ENCODE measurements at regions not wholly inside any gene's neighbourhood (a gene's known extent, or its start where the extent isn't known, plus 50 kb on each side); places are given as distances from the start of the nearest gene placed in this dataset.
"Not testable (repeated sequence)": the region's sequence is repeated elsewhere in the genome, so short reads cannot be mapped to it uniquely, and the experiment has no call there.

DNA sequence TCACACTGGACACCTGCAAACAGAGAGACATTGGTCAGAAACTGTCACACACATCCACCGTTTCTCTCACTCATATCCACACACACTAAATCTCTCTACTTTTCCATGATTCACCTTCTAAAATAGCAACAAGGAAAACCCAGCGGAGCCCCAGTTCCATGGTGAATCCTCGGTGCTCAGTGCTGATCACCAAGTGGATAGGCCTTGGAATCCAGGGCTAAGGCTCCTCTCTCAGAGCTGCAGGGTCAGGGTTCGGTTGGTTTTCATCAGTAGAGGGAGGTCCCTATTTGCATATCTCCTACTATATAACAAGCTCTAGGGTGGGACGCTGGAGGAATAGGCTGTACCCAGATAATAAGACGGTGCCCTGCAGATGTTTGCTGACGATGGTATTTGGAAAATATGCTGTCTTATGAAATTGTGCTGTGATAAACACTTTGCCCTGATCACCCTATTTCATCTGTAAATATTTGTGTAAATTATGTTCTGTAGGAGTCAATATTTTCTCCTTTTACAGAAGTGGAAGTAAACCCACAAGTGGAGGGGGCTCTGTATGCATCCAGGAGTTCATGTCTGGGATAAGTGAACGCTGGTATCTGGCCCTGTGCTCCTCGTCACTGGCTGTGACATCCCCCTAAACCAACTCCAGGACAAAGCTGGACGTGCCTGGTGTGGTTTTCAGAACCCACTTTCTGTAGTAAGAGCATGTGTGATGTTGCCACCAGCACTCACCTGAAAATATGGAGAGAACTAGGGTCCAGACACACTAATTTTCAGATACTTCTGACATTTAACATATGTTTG lies 709.2 kb downstream of the TMEM121 start:
- no peak for DNase-seq (ENCODE audit: low read depth in 2 of 2)

DNA sequence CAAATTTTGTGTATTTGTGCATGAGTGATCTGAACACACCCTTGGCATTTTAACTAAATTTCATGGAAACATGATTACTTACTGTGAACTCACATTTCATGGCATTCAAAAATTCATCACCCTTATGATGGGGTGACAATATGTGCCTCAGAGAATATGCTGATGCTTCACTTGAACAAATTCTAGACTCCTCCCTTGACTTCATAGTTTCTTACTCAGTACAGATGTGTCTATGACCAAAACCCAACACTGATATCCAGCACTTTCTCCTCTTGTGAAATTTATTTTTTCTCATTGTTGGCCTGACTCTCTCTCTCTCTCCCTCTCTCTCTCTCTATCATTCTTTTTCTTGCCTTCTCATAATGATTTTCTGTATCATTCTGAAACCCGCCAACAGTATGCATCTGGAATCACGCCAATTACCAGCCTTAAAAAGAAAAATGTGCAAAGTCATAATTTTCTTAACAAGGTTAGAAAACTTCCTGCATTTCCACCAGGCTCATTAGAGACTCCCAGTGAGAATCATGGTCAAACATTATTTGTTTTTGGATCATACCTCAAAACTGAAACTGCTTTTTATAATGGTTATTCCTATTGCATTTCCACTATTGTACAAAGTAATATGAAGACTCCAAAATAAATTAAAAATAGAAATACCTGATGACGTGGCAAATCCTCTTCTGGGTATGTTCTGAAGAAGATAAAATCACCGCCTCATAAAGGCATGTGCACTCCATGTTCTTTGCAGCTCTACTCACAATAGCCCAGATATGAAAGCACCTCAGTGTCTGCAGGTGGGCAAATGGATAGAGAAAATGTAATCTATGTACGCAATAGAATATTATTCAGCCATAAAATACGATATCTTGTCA lies 722.2 kb downstream of the TMEM121 start:
- no peak for DNase-seq (ENCODE audit: low read depth in 2 of 2)

DNA sequence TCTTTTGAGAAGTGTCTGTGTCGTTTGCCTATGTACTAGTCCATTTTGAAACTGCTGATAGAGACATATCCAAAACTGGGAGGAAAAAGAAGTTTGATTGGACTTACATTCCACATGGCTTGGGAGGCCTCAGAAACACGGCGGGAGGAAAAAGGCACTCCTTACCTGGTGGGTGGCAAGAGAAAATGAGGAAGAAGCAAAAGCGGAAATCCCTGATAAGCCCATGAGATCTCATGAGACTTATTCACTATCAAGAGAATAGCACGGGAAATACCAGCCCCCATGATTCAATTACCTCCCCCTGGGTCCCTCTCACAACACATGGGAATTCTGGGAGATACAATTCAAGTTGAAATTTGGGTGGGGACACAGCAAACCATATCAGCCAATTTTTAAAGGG lies 727.6 kb downstream of the TMEM121 start:
- DNase-seq (ENCODE audit: low read depth in 2 of 2) = not testable (repeated sequence)

DNA sequence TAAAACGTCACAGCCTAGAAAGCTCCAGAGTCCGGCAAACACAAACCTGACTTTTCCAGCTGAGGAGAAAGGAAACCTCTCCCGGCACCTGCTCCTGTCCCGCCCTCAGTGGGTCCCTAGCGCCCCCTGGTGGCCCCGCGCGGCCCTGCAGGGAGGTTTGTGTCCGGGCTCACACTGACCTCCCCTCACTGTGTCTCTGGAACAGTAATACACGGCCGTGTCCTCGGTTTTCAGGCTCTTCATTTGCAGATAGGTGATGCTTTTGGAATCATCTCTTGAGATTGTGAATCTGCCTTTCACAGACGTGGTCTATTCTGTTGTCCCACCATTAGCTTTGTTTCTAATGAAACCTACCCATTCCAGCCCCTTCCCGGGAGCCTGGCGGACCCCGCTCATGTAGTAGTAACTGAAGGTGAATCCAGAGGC lies 731.2 kb downstream of the TMEM121 start:
- peak; percentile 33 to 48 for DNase-seq (ENCODE audit: low read depth in 2 of 2)

DNA sequence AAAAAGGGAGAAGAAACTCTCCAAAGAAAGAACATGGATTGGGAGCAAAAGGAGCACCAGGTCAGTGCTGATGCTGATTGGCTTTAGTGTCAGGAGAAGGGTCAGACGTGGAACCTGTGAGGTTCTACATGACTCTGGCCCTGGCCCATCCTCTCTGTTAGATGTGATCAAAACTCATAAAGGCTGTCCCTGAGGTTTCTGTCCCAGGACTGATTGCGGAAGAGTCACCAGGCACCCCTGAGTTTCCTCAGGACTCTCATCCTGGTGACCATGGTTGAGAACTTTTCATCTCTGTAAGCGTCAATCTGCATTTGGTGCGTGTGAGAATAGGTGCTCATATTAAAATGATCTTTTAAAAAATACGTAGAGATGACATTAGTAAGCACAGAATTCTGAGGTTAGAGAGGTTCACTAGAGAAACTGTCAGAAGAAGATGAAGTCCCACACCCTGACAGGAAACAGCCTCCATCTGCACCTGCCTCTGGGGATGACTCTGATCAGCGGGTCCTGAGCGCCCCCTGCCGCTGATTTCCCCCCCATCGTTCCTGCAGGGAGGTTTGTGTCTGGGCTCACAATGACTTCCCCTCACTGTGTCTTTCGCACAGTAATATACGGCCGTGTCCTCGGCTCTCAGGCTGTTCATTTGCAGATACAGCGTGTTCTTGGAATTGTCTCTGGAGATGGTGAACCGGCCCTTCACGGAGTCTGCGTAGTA lies 741.8 kb downstream of the TMEM121 start:
- DNase-seq (ENCODE audit: low read depth in 2 of 2) = peak; percentile 56 to 64

DNA sequence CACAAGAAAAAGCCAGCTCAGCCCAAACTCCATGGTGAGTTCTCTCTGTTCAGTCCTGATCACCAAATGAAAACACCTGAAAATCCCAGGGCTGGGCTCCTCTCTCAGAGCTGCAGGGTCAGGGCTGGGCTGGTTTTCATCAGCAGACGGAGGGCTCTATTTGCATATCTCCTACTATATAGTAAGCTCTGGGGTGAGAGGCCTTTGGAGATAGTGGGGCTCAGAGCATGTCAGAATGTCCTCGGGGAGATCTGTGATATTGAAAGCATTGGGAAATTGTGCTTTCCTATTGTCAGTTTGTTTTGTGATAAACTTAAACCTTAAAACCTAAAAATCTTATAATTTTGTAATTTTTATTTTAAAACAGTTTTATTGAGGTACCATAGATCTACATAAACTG lies 742.6 kb downstream of the TMEM121 start:
- no peak for DNase-seq (ENCODE audit: low read depth in 2 of 2)

DNA sequence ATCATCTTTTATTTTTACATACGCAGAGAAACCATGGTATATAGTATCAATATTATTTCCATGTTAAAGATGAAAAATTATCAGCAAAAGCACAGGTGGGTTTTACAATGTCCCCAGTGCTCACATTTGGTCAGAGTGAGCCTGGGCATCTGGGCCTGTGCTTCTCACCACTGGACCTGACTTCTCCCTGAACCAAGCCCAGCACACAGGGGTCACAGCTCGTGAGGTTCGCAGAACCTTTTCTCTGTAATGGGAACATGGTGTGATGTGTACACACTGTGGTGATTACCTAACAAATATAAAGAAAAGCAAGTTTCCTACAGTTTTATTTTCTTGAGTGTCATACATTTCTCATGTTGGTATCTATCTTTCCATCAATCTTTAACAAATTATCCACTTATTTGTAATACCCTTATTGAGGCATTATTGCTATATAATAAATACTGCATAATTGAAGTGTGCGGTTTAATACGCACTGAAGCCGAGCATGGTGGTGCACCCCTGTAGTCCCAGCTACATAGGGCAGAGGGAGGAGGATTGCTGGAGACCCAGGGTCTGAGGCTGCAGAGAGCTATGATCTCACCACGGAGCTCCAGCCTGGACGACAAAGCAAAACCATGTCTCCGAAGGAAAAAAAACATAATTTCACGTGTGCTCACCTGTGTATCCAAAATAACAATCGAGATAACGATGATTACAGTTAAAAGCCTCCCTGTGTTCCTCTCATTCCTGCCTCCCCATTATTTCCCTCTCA lies 743.2 kb downstream of the TMEM121 start:
- no peak for DNase-seq (ENCODE audit: low read depth in 2 of 2)

DNA sequence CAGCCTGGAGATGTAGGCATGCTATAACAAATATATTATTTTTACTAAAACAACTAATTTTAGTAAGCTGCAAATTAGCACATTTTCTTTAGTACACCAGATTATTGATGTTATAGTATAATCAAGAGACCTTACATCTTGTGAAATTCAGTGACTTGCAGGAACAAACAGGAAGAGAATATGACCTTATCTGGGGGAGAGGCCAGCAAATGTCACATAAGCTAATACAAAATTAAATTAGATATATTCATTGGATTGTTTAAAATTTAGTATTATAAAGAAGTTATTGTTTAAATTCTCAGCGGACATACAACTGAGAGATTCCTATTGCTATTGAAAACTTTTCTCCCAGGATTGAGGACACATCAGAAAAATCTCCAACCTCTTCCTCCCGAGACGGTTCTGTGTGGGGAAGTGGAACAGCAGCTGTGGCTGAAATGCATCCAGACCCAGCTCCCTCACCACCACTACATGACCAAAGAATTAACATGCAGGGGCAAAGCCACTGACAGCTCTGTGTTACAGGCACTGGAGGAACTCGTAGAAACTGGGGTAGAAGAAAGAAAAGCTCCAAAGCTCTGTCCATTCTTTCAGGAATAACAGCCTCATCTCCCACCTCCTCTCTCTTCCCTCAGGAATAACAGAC lies 744.2 kb downstream of the TMEM121 start:
- not testable (repeated sequence) for DNase-seq (ENCODE audit: low read depth in 2 of 2)

DNA sequence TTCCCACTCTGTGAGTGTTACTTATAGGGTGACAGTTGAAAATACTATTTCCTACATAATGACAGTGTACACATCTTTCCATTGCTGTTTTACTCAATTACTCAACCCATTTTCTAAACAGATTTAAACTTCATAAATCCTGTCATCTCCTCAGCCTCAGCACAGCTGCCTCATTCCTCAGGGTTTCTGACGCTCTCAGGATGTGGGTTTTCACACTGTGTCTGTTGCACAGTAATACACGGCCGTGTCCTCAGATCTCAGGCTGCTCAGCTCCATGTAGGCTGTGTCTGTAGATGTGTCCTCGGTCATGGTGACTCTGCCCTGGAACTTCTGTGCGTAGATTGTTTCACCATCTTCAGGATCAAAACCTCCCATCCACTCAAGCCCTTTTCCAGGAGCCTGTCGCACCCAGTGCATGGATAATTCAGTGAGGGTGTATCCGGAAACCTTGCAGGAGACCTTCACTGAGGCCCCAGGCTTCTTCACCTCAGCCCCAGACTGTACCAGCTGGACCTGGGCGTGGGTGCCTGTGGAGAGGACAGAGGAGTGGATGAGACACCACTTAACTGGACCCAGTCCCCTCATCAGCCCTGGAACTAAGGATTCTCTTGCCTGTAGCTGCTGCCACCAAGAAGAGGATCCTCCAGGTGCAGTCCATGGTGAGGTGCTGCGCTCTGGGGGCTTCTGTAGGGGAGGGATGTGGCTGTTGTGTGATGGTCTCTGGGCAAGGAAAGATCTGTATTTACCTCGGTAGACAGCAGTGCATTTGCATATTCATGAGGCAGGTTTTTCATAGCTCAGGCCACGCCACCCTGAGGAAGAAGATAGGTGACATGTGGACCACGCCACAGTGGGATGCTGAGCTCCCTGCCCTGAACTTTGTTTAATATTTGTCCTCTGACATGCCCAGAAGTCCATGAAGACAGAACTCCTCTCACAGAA lies 750.2 kb downstream of the TMEM121 start:
- DNase-seq (ENCODE audit: low read depth in 2 of 2) = no peak

DNA sequence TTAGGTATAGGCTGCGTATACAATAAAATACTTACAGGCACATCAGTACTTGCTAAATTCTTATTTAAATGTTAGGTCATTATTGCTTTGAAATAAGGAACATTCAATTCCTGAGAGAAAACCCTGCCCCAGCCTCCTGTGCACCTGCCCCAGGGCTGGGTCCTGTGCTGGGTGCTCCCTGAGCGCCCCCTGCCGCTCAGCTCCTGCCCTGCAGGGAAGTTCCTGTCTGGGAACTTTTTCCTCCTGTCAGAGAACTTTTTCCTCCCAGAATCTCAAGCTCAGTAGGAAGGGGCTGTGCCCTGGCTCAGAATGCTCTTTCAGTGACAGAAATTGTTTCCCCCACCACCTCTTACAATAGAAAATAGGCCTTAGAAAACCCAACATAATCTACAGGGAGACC lies 751.1 kb downstream of the TMEM121 start:
- DNase-seq (ENCODE audit: low read depth in 2 of 2) = peak in 1 of 2 donors; percentile 6

DNA sequence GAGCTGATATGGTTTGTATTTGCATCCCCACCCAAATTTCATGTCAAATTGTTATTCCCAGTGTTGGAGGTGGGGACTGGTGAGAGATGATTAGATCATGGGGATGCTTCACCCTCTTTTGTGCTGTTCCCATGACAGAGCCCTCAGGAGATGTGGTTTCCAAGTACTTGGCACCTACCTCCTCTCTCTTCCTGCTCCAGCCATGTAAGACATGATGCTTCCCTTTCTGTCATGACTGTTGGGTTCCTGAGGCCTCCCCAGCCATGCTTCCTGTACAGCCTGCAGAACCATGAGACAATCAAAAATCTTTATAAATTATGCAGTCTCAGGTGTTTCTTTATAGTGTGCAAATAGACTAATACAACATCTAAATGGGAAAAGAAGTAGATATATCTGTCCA lies 754.5 kb downstream of the TMEM121 start:
- DNase-seq (ENCODE audit: low read depth in 2 of 2) = no peak

DNA sequence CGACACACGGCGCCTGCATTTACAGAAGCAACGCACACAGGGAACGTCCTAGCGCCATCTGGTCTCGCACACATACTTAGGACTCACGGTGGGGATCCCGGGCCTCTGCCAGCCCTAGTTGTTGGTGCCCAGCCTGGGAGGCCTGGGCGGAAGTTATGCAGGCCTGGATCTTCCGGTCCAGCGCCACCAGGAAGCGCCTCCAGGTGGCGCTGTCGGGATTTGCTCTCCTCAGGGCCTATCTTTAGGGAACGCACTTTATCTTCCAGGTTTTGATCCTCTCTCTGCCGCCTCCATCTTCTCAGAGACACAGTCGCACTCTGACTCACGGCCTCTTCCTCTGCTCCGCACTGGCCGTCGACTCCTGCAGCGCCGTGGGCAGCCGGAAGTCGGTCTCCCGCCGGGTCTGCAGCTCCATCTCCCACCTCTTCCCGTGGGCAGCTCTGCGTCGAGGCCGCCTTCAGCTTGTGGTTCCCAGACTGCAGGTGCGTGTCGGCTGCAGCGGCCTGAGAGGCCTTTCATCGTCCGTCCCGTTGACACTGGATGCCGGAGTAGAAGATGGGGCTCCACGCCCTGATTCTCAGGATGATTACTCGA lies 760.4 kb downstream of the TMEM121 start:
- no peak for DNase-seq (ENCODE audit: low read depth in 2 of 2)

DNA sequence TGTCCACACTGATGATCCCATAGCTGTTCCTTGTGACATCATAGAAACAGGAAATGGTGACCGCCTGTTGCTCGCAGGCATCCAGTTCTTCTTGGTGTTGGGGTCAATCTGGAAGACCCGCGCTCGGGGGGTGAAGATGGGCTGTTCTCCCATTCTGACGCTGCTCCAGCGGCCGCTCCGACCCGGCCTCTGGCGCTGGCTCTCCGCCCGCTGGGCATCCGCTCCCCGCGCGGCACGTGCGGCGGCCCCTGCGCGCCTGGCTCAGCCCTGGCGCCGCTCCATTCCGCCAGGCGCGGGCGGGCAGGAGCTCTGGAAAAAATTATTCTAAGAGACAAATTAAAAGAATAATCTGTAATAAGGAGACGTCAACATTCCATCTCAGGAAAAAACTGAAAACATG lies 761.1 kb downstream of the TMEM121 start:
- DNase-seq (ENCODE audit: low read depth in 2 of 2) = no peak

DNA sequence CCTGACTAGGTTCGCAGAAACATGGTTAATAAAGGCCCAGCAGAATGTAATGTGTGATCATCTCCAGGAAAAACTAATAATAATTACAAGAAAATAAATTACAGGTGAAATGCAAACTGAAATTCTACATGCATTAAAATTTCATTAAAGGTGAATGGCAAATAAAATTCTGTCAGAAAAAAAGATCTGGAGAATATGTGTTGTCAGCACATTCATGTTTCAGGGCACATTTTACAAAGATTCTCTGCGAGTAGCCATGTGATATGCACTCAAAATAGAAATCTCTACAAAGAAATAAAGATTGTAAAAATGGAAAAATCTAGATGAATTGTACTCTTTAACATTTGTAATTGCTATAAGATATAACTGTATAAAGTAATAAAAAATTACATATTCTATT lies 765.2 kb downstream of the TMEM121 start:
- no peak for DNase-seq (ENCODE audit: low read depth in 2 of 2)

DNA sequence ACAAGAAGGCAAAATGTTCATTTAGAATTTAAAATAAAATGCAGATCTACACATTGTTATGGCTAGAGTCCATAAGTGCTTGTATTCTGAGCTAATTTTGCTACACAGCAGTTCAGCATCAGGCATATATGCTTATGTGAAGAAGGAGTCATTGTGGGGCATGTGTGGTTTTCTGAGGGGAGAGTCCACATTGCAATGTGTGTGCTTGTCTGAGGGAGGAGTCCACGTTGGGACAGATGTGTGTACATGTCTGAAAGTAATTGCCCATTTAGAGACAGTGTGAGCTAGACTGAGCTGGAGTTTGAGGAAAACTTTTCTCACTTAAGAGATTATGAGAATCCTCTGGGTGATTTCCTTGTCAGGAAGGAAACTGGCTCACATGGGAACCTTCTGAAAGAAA lies 767.9 kb downstream of the TMEM121 start:
- no peak for DNase-seq (ENCODE audit: low read depth in 2 of 2)

DNA sequence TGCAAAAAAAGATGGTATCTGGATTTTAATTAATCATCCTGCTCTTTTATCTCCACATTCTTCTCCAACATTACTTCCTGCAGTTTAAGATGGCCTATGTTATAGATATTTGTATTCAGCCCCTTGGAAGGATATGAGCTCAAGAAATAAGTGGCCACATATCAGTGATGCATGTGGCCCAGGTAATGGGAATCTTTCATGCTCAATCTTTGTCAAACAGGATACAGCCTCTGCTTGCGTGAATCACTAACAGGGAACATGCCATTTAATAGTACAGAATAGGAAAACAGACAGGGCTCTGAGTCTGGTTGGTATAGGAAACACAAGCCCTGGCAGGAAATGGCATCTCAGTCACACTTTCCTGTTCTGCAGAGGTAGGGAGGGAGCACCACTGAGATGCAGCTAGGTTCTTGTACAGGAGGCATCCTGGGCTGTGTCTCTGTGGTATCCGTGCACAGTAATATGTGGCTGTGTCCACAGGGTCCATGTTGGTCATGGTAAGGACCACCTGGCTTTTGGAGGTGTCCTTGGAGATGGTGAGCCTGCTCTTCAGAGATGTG lies 774.6 kb downstream of the TMEM121 start:
- not testable (repeated sequence) for DNase-seq (ENCODE audit: low read depth in 2 of 2)

DNA sequence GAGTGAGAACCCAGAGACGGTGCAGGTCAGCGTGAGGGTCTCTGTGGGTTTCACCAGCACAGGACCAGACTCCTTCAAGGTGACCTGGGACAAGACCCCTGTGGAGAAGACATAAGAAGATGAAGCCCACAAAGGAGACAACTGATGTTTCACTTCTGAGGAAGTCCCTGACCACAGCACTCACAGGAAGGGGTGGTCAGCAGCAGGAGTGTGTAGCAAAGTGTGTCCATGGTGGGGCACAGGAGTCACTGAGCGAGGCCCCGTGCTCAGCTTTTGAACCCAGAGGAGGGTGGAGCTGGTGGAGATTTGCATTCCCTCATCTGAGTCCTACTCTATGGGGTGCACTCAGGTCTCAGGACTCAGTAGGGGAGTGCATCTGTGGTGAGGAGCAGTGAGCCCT lies 775.2 kb downstream of the TMEM121 start:
- DNase-seq (ENCODE audit: low read depth in 2 of 2) = not testable (repeated sequence)

DNA sequence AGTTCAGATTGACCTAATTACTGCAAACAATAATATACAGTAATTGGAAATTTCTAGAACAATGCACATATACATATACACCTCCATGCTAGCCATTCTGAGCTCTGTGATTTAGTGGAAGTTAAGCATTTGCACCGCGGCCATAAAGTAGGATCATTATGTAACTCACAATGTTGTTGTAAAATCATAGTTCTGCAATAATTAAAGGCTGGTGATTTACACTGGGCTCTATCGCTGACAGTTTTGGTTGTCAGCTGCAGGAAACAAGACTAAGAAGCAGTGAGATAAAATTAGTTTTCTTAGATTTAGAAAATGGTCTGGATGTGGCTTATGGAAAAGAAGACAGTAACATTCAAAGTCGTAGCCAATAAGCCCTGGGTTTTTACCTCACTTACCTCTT lies 776.3 kb downstream of the TMEM121 start:
- no peak for DNase-seq (ENCODE audit: low read depth in 2 of 2)

DNA sequence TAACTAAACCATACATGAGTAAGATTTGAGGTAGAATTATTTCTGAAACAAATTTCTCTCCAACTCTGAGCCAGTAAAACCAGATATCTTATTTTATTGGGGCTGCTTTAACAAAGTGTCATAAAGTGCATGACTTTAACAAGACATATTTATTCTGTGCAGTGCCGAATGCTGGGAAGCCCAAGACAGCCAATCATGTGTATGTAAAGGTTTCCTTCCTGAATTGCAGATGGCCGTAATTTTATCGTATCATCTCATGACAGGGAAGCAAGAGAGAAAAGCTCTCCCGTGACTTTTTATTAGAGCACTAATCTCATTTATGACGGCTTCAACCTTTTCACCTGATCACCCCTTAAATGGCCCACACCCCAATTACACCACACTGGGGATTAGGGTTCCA lies 777.9 kb downstream of the TMEM121 start:
- no peak for DNase-seq (ENCODE audit: low read depth in 2 of 2)

Measured in stimulated activated CD8-positive, alpha-beta memory T cell treated with anti-CD3 and anti-CD28 coated beads, Interleukin-7, amount 100 ng/mL, for 4 hours (primary cell).